Choroid plexus epithelial cell (primary cell): ENCODE measurements at regions not wholly inside any gene's neighbourhood (a gene's known extent, or its start where the extent isn't known, plus 50 kb on each side); places are given as distances from the start of the nearest gene placed in this dataset.

Source experiments
- DNase-seq: peaks from one replicate; pipeline ENCODE4 v3.0.0-alpha.2; 2010; ENCODE audit warnings: low read depth
- H3K4me3 ChIP-seq: 2 replicates; pipeline ENCODE4 v1.5.1; 2011; ENCODE audit warnings: low read depth, mild to moderate bottlenecking, control low read depth, low read length, moderate library complexity
- CTCF ChIP-seq: conservative IDR thresholded peaks from 2 replicates; pipeline ENCODE4 v1.5.1; 2011; ENCODE audit warnings: low read depth, mild to moderate bottlenecking, control low read depth, inconsistent platforms, low read length, moderate library complexity

- no peak for TF ChIP-seq CTCF
- no peak overlapping the region for H3K4me3 ChIP-seq
- no peak for DNase-seq
Observed at GRCh38 chr9:86535406-86535915, 181.3 kb upstream of the TUT7 start.

- no peak overlapping the region for H3K4me3 ChIP-seq
- TF ChIP-seq CTCF = no peak
- DNase-seq = peak; percentile 74
Observed at GRCh38 chr9:86534572-86535258, 180.5 kb upstream of the TUT7 start.

- DNase-seq = no peak
- no peak overlapping the region for H3K4me3 ChIP-seq
- no peak for TF ChIP-seq CTCF
Observed at GRCh38 chr9:86531971-86532640, 177.9 kb upstream of the TUT7 start.

- no peak overlapping the region for H3K4me3 ChIP-seq
- peak; percentile 24 for DNase-seq
- TF ChIP-seq CTCF = no peak
Observed at GRCh38 chr9:86531273-86531970, 177.2 kb upstream of the TUT7 start.

- H3K4me3 ChIP-seq = no peak overlapping the region
- DNase-seq = no peak
- no peak for TF ChIP-seq CTCF
Observed at GRCh38 chr9:86529496-86530275, 175.5 kb upstream of the TUT7 start.

GRCh38 chr9:86526021-86526420, 171.8 kb upstream of the TUT7 start:
- TF ChIP-seq CTCF = no peak
- DNase-seq = no peak
- H3K4me3 ChIP-seq = no peak overlapping the region
